GM20000 (cell line): ENCODE measurements at regions not wholly inside any gene's neighbourhood (a gene's known extent, or its start where the extent isn't known, plus 50 kb on each side); places are given as distances from the start of the nearest gene placed in this dataset.

Experiments
- DNase-seq: peaks from one replicate; pipeline ENCODE4 v3.0.0; 2012; ENCODE audit warnings: low spot score
- CTCF ChIP-seq: IDR thresholded peaks from 2 replicates; pipeline ENCODE4 v1.5.1; 2012; ENCODE audit warnings: mild to moderate bottlenecking, control low read depth; ENCODE audit errors: extremely low read depth, missing control alignments

- DNase-seq, result no peak
Measured at GRCh38 chr20:22464312-22465003, 119.9 kb downstream of the FOXA2 start.

GRCh38 chr20:22462975-22463914 lies 121.1 kb downstream of the FOXA2 start:
- no peak for DNase-seq
- TF ChIP-seq CTCF, result no peak

More at GRCh38 chr20:22464312-22465003, 119.9 kb downstream of the FOXA2 start:
- no peak for TF ChIP-seq CTCF

GRCh38 chr20:22460803-22461202 lies 123.6 kb downstream of the FOXA2 start:
- no peak for TF ChIP-seq CTCF
- DNase-seq, result no peak

- DNase-seq, result no peak
- TF ChIP-seq CTCF, result no peak
Measured at GRCh38 chr20:22460231-22460630, 124.1 kb downstream of the FOXA2 start.

GRCh38 chr20:22459754-22460153 lies 124.6 kb downstream of the FOXA2 start:
- DNase-seq, result no peak
- TF ChIP-seq CTCF, result no peak

GRCh38 chr20:22456109-22456508 lies 128.3 kb downstream of the FOXA2 start:
- TF ChIP-seq CTCF, result no peak
- no peak for DNase-seq

GRCh38 chr20:22455259-22455658 lies 129.1 kb downstream of the FOXA2 start:
- no peak for DNase-seq
- no peak for TF ChIP-seq CTCF
